HepG2 (cell line): ENCODE measurements at regions not wholly inside any gene's neighbourhood (a gene's known extent, or its start where the extent isn't known, plus 50 kb on each side); places are given as distances from the start of the nearest gene placed in this dataset.

Experiments
- ATAC-seq: fragments of 200-7000 bp; cut with Tn5 transposase; 3 replicates; pipeline ENCODE4 v1.9.1; 2020; ENCODE audit warnings: mild to moderate bottlenecking, moderate library complexity
- BruUV-seq: library from RNA; stranded (reverse); fragments of 400-500 nt; replicated peaks from 2 replicates; lab custom pipeline; 2021; lab: Mats Ljungman, UMichigan
- CTCF ChIA-PET: fragments of 300-600 bp; formaldehyde crosslinking; extraction: SDS; loops from one replicate; lab custom pipeline; 2021; ENCODE audit warnings: low total read pairs, inconsistent platforms, low intra/inter-chr PET ratio; lab: Yijun Ruan, JAX
- POLR2A ChIA-PET: fragments of 350-600 bp; sonication (Branson Sonifier 250); formaldehyde crosslinking; loops from one replicate; lab custom pipeline; 2020; ENCODE audit warnings: antibody characterized with exemption, inconsistent platforms; lab: Yijun Ruan, JAX
- DNase-seq: peaks from one replicate; pipeline ENCODE4 v3.0.0-alpha.2; 2015; ENCODE audit warnings: low spot score
- FAIRE-seq: peaks from 3 replicates; lab custom pipeline; 2011; peaks lifted over from hg19 to GRCh38; lab: Jason Lieb, UNC
- H2AFZ ChIP-seq: one replicate; pipeline ENCODE4 v1.6.1; 2011; ENCODE audit warnings: low read length, inconsistent platforms
- H3K27ac ChIP-seq: fragments of 300-600 bp; 3 replicates; pipeline ENCODE4 v1.8.0; 2011; ENCODE audit warnings: mixed run types, mild to moderate bottlenecking, mixed read lengths, low read length, inconsistent platforms; ENCODE audit not compliant: insufficient read depth; ENCODE audit errors: extremely low read length
- H3K27me3 ChIP-seq, 2 experiments: fragments of 200-600 bp in 1 of 2; 2 replicates in 1 of 2; 3 replicates in 1 of 2; pipeline versions ENCODE4 v1.6.0 to v1.8.0; 2011; ENCODE audit warnings: low read length in 2 of 2, mild to moderate bottlenecking in 2 of 2, moderate library complexity in 2 of 2, inconsistent platforms in 1 of 2; ENCODE audit not compliant: insufficient read depth in 2 of 2, control insufficient read depth in 1 of 2
- H3K36me3 ChIP-seq, 2 experiments: fragments of 200-600 bp in 1 of 2; replicated peaks in 1 of 2; 2 replicates in 1 of 2; 3 replicates in 1 of 2; pipeline versions ENCODE4 v1.5.1 to v1.8.0; 2011; ENCODE audit warnings: low read length in 2 of 2, inconsistent platforms in 1 of 2; ENCODE audit not compliant: insufficient read depth in 2 of 2, control insufficient read depth in 1 of 2
- H3K4me1 ChIP-seq: 2 replicates; pipeline ENCODE4 v1.5.1; 2012; ENCODE audit warnings: low read length, inconsistent platforms; ENCODE audit not compliant: insufficient read depth
- H3K4me2 ChIP-seq: 2 replicates; pipeline ENCODE4 v1.6.0; 2011; ENCODE audit warnings: low read depth, low read length, inconsistent platforms
- H3K4me3 ChIP-seq, 3 experiments: fragments of 200-600 bp in 1 of 3; sonication (generic), shearing (Covaris generic) in 1 of 3; replicated peaks in 1 of 3; 2 replicates each; pipeline ENCODE4 v1.5.1; 2011 to 2016; ENCODE audit warnings: low read length in 3 of 3, inconsistent platforms in 2 of 3, low read depth in 2 of 3, mild to moderate bottlenecking in 2 of 3, control low read depth in 1 of 3, mixed read lengths in 1 of 3; ENCODE audit not compliant: insufficient read depth in 1 of 3
- H3K79me2 ChIP-seq: one replicate; pipeline ENCODE4 v1.6.1; 2011; ENCODE audit warnings: low read length, inconsistent platforms; ENCODE audit not compliant: insufficient read depth
- H3K9ac ChIP-seq: 2 replicates; pipeline ENCODE4 v1.6.0; 2011; ENCODE audit warnings: mild to moderate bottlenecking, low read depth, low read length, inconsistent platforms; ENCODE audit not compliant: insufficient read depth
- H3K9me3 ChIP-seq: 2 replicates; pipeline ENCODE4 v1.5.1; 2012; ENCODE audit warnings: mild to moderate bottlenecking, low read length
- H4K20me1 ChIP-seq: 2 replicates; pipeline ENCODE4 v1.6.0; 2011; ENCODE audit warnings: inconsistent platforms, mild to moderate bottlenecking, low read length, moderate library complexity; ENCODE audit not compliant: insufficient read depth
- BORCS8-MEF2B ChIP-seq: sonication (generic); formaldehyde crosslinking; IDR thresholded peaks from 2 replicates; pipeline ENCODE4 v1.8.0; 2022; ENCODE audit warnings: mild to moderate bottlenecking, missing genetic modification reagents
- CCAR2 ChIP-seq: fragments of 200-400 bp; formaldehyde crosslinking; optimal IDR thresholded peaks from 2 replicates; pipeline ENCODE3; 2018; ENCODE audit warnings: low read depth, mild to moderate bottlenecking, low read length, moderate library complexity
- DNMT3B ChIP-seq: conservative IDR thresholded peaks from 2 replicates; pipeline ENCODE4 v1.6.1; 2016; ENCODE audit warnings: missing biosample characterization, control low read depth
- HMGXB3 ChIP-seq: sonication (generic); formaldehyde crosslinking; IDR thresholded peaks from 2 replicates; pipeline ENCODE4 v1.4.0; 2020; ENCODE audit warnings: missing genetic modification reagents, borderline replicate concordance
- MAFK ChIP-seq, 2 experiments: IDR thresholded peaks in 1 of 2; conservative IDR thresholded peaks in 1 of 2; 2 replicates each; pipeline ENCODE4 v1.6.1; 2011; ENCODE audit warnings: improper control_type of control experiment in 2 of 2, low read length in 2 of 2
- SOX5 ChIP-seq: IDR thresholded peaks from 2 replicates; pipeline ENCODE4 v1.6.1; 2016; ENCODE audit warnings: borderline replicate concordance
- TRIM24 ChIP-seq: sonication (generic); formaldehyde crosslinking; IDR thresholded peaks from 2 replicates; pipeline ENCODE4 v1.8.0; 2022; ENCODE audit warnings: mild to moderate bottlenecking, missing genetic modification reagents
- XRCC5 ChIP-seq: fragments of 200-400 bp; formaldehyde crosslinking; optimal IDR thresholded peaks from 2 replicates; pipeline ENCODE3; 2017; ENCODE audit warnings: mild to moderate bottlenecking, low read length
- ZNF274 ChIP-seq: sonication (generic); formaldehyde crosslinking; IDR thresholded peaks from 2 replicates; pipeline ENCODE4 v1.5.1; 2020; ENCODE audit warnings: mild to moderate bottlenecking, missing genetic modification reagents
- ZNF740 ChIP-seq: sonication (generic); formaldehyde crosslinking; IDR thresholded peaks from 2 replicates; pipeline ENCODE4 v1.4.0; 2020; ENCODE audit warnings: missing genetic modification reagents
- WGBS: methylation state at CpG from one replicate; pipeline ENCODE4 v1.1.6; 2017; ENCODE audit warnings: low lambda C conversion rate; 5-methylcytosine and 5-hydroxymethylcytosine counted together
- in situ Hi-C: cut with HindIII; loops from 2 replicates; pipeline ENCODE4 v1.10.0; 2017; ENCODE audit warnings: low pct_unique_long_range_greater_than_20kb; ENCODE audit not compliant: extremely low pct_ligation_motif_present
- intact Hi-C: fragments of 100-400 bp; cut with micrococcal nuclease; formaldehyde crosslinking; loops from one replicate; pipeline ENCODE4 v1.10.0; 2022; ENCODE audit not compliant: unreplicated experiment
- TF ChIP-seq, protein P1 (sequence below): sonication (generic); formaldehyde crosslinking; IDR thresholded peaks from 2 replicates; pipeline ENCODE4 v1.4.0; 2020; ENCODE audit warnings: missing genetic modification reagents

GRCh38 chr20:46827718-46828458, 66.8 kb upstream of the EYA2 start (continued):
- TF ChIP-seq CCAR2 (no peak), ZNF740 (CRISPR knock-in tag) (no peak), TRIM24 (CRISPR knock-in tag) (no peak), DNMT3B (no peak), MAFK (conservative IDR thresholded peaks at IDR 0.05 in 1 of 2, IDR thresholded peaks at IDR 0.05 in 1 of 2; ENCODE audit: low read length in 2 of 2) (no peak)
- TF ChIP-seq, protein P1, sequence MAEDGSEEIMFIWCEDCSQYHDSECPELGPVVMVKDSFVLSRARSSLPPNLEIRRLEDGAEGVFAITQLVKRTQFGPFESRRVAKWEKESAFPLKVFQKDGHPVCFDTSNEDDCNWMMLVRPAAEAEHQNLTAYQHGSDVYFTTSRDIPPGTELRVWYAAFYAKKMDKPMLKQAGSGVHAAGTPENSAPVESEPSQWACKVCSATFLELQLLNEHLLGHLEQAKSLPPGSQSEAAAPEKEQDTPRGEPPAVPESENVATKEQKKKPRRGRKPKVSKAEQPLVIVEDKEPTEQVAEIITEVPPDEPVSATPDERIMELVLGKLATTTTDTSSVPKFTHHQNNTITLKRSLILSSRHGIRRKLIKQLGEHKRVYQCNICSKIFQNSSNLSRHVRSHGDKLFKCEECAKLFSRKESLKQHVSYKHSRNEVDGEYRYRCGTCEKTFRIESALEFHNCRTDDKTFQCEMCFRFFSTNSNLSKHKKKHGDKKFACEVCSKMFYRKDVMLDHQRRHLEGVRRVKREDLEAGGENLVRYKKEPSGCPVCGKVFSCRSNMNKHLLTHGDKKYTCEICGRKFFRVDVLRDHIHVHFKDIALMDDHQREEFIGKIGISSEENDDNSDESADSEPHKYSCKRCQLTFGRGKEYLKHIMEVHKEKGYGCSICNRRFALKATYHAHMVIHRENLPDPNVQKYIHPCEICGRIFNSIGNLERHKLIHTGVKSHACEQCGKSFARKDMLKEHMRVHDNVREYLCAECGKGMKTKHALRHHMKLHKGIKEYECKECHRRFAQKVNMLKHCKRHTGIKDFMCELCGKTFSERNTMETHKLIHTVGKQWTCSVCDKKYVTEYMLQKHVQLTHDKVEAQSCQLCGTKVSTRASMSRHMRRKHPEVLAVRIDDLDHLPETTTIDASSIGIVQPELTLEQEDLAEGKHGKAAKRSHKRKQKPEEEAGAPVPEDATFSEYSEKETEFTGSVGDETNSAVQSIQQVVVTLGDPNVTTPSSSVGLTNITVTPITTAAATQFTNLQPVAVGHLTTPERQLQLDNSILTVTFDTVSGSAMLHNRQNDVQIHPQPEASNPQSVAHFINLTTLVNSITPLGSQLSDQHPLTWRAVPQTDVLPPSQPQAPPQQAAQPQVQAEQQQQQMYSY (CRISPR knock-in tag), result no peak

DNA sequence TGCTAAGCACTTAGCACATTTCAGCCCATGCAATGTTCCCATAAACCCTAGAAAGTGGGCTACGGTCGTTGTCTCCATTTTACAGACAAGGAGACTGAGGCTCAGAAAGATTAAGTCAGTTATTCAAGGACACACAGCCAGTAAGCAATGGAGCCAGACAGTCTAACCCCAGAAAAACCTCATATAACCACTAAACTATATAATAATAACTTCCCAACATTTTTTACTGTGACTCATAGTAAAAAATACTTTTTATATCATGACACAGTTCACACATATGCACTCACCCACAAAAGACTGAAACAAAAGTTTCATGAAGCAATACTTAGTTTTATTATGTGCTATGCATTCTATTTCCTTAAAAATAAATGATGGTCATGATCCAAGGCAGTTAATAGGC, 66.2 kb upstream of the EYA2 start:
- Histone ChIP-seq H3K9me3 (no peaks in the 10 kb centered on the region), H3K4me1 (peaks cover 2% of the 10 kb centered on the region; the same call in 1 of the 2 replicates), H2AFZ (no peak overlapping the region), H3K4me2 (no peak overlapping the region), H3K4me3 (no peak overlapping the region), H3K27ac (no peak overlapping the region), H3K36me3 (no peaks in the 10 kb centered on the region), H3K27me3 (peaks cover 0 to 46% of the 10 kb centered on the region in 2 experiments), H3K79me2 (no peaks in the 10 kb centered on the region), H3K9ac (no peak overlapping the region), H4K20me1 (no peaks in the 10 kb centered on the region)
- POLR2A ChIA-PET, result no interaction called here
- 17% methylated on average over 2 of the region's 2 CpGs for WGBS
- in situ Hi-C loops (no loop called here), intact Hi-C loops (no loop called here)
- no TSS peak for BruUV-seq
- CTCF ChIA-PET, result no interaction called here
- ATAC-seq, result no peak
- FAIRE-seq, result no peak
- DNase-seq, result no peak
- TF ChIP-seq XRCC5, result no peak
- TF ChIP-seq SOX5 (CRISPR knock-in tag), result no peak
- no peak for TF ChIP-seq BORCS8-MEF2B (CRISPR knock-in tag)
- TF ChIP-seq ZNF274 (CRISPR knock-in tag), result no peak
- TF ChIP-seq HMGXB3 (CRISPR knock-in tag), result no peak
